ENCODE measurements at regions not wholly inside any gene's neighbourhood (a gene's known extent, or its start where the extent isn't known, plus 50 kb on each side); places are given as distances from the start of the nearest gene placed in this dataset.
"Not testable (repeated sequence)": the region's sequence is repeated elsewhere in the genome, so short reads cannot be mapped to it uniquely, and the experiment has no call there.

- DNase-seq, result no peak
Observed at GRCh38 chr5:166865206-166865605, 1426.2 kb upstream of the WWC1 start.

DNA sequence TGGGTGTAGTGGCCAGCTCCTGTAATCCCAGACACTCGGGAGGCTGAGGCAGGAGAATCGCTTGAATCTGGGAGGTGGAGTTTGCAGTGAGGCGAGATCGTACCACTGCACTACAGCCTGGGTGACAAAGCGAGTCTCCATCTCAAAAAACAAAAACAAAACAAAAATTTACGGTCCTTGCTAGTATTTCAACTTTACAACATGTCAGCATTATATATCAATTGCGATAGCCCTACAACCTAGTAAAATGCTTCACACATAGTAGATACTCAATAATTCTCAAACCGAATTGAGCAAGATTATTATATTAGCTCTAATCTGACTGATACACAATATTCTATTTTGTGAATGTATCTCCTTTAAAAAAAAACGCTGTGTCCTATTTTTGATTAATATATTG lies 1411.0 kb upstream of the WWC1 start:
- no peak for DNase-seq

GRCh38 chr5:166881802-166882201 lies 1409.6 kb upstream of the WWC1 start:
- DNase-seq, result no peak

DNA sequence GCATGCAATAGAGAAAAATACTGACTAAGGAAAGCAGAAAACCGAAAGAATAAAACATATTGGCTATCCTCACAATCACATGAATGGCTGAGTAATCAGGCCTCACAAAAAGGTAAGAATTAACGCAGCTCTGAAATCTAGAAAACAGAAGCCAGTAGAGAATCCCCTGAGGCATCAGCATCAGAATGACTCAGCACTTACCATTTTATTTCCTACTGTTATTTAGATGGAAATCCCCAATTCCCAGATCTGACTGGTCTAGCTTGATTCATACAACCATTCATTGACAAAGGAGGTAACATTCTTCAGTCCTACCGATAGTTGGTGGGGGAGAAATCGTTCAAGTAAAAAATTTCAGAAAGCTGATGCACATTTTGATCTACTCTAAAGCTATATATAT lies 1408.4 kb upstream of the WWC1 start:
- DNase-seq, result no peak

DNA sequence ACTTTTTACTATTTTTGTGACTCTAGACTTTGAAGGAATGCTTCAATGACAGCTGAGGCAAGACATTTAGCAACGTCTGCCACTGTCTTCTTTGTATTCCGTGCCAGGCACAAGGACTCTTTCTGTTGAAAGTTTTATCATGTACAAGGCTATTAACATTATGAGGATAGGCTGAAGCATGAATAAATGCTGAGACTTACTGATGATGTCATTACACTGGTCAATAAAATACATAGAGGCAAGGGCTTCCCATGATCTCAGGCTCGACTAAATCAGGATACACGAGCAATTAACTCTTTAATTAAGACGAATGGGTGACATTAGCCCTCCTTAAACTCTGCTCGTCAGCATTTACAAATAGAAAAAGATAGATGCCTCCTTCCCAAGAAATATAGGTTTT lies 1393.3 kb upstream of the WWC1 start:
- DNase-seq, result no peak

DNA sequence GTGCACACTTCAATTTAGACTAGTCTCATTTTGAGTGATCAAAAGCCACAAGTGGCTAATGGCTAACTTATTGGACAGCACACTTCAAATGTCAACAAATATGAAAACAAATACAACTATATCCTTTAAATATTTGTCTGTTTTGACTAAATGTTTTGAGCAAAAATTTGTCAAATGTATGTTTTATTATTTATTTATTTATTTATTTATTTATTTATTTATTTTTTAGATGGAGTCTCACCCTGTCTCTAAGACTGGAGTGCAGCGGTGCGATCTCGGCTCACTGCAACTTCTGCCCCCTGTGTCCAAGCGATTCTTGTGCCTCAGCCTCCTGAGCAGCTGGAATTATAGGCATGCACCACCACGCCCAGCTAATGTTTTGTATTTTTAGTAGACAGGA lies 1392.1 kb upstream of the WWC1 start:
- DNase-seq, result no peak

DNA sequence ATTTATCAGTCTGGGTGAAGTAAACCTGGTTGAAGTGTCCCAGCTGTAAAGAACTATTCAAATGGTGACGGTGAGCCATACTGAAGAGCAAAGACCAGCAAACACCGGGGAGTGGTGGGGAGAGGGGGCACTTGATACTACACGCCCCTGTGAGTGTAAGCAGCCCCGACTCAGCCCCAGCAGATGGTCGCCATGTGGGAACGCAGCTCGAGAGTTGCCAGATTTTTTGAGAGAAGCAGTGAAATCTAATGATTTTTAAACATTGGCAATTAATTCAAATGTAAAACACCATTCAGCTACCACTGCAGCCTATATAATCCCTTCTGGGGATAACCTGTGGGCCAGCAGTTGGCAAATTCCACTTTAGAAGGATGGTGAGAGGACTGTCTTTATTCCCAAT lies 1386.9 kb upstream of the WWC1 start:
- no peak for DNase-seq

- no peak for DNase-seq
Observed at GRCh38 chr5:166906991-166907713, 1384.3 kb upstream of the WWC1 start.

GRCh38 chr5:166909040-166909439 lies 1382.4 kb upstream of the WWC1 start:
- DNase-seq, result no peak

GRCh38 chr5:166909926-166910325 lies 1381.5 kb upstream of the WWC1 start:
- no peak for DNase-seq

- DNase-seq, result no peak
Observed at GRCh38 chr5:166910995-166911394, 1380.5 kb upstream of the WWC1 start.

GRCh38 chr5:166916021-166916420 lies 1375.4 kb upstream of the WWC1 start:
- no peak for DNase-seq

DNA sequence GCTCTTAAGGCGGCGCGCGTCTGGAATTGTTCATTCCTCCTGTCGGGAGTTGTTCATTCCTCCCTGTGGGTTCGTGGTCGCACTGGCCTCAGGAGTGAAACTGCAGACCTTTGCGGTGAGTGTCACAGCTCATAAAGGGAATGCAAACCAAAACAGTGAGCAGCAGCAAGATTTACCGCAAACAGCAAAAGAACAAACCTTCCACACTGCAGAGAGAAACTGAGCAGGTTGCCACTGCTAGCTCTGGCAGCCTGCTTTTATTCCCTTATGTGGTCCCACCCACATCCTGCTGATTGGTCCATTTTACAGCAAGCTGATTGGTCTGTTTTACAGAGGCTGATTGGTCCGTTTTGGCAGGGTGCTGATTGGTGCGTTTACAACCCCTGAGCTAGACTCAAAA lies 1365.3 kb upstream of the WWC1 start:
- no peak for DNase-seq

DNA sequence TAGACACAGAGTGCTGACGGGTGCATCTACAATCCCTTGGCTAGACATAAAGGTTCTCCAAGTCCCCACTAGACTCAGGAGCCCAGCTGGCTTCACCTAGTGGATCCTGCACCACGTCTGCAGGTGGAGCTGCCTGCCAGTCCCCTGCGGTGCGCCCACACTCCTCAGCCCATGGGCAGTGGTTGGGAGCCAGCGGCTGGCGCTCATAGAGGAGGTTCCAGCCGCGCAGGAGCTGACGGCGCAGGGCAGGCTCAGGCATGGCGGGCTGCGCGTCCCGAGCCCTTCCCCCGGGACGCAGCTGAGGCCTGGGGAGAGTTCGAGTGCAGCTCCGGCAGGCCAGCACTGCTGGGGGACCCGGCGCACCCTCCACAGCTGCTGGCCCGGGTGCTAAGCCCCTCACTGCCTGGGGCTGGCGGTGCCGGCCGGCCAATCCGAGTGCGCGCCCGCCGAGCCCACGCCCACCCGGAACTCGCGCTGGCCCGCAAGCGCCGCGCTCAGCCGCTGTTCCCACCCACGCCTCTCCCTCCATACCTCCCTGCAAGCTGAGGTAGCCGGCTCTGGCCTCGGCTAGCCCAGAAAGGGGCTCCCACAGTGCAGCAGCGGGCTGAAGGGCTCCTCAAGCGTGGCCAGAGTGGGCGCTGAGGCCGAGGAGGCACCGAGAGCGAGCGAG lies 1364.5 kb upstream of the WWC1 start:
- not testable (repeated sequence) for DNase-seq

DNA sequence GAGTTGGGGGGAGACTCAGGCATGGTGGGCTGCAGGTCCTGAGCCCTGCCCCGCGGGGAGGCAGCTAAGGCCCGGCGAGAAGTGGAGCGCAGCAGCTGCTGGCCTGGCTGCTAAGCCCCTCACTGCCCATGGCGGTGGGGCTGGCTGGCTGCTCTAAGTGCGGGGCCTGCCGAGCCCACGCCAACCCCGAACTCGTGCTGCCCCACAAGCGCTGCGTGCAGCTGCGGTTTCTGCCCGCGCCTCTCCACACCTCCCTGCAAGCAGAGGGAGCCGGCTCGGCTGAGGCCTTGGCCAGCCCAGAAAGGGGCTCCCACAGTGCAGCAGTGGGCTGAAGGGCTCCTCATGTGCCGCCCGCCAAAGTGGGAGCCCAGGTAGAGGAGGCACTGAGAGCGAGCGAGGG lies 1355.1 kb upstream of the WWC1 start:
- no peak for DNase-seq

DNA sequence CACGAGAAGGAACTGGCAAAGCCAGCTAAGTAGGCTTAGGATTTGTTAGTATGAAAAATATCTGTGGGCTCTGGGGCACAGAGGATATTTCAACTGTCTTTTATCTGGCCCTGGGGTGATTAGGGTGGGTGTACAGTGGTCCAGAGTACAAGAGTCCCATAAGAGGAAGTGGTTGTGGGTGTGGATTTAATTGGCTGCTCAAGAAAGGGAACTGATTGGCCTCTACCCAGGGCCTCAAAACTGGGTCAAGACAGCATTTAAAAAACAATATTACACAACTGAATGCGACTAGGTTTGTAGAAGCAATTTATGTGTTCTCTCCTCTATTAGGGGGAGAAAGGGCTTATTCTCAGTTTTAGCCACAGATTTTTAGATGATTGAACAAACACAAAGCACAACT lies 1353.4 kb upstream of the WWC1 start:
- no peak for DNase-seq

DNA sequence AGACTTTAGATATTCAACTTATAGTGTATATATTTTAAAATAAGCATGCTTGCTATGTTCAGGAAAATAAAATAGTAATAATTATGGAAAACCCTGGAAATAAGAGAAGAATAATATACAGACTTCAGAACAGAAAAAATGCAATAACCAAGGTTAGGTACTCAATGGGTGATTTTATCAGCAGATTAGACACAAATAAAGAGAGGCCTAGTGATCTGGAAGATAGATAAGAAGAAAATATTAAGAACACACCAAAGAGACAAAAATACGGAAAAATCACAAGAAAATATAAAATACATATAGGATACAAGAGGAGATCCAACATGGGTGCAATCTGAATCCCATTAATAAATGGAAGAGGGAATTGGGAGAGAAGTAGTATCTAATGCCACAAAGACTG lies 1348.5 kb upstream of the WWC1 start:
- no peak for DNase-seq

- no peak for DNase-seq
Observed at GRCh38 chr5:166947045-166947444, 1344.4 kb upstream of the WWC1 start.

GRCh38 chr5:166948679-166949078 lies 1342.8 kb upstream of the WWC1 start:
- DNase-seq, result no peak

DNA sequence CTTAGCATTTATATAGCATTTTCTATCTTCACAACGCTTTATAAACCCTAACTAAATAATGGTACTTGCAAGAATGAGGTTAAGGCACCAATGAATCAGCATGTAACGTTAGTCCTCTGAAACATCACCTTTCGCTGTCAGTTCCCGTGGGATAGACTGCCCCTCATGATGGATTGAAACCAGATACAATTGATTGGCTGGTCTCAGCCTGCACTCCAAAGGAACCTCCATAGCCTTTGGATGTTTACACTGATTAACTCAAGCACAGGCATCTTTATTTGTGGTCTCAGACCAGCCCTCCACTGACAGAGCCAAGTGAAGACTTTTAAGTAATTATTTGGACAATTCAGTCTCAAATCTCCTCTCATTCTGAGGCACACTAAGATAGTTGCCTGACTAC lies 1339.4 kb upstream of the WWC1 start:
- DNase-seq, result no peak

DNA sequence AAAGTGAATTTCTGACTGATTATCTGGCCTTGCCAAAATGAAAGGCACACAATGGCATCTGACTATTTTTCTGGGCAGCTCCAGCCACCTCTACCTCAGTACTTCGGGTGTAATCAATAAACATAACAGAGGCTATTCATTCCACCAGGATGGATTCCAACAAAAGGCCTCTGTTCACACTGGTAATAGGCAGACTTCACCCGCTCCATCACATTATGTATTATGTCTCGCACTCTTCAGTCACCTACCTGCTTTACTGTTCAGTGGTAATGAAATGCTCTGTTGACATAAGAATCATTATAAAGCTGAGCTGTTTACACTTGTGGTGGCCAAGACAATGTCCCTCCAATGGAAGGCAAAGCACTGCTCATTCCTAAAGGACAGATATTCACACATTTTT lies 1333.7 kb upstream of the WWC1 start:
- no peak for DNase-seq

GRCh38 chr5:166959766-166960165 lies 1331.7 kb upstream of the WWC1 start:
- no peak for DNase-seq

- DNase-seq, result no peak
Observed at GRCh38 chr5:166961028-166961427, 1330.4 kb upstream of the WWC1 start.

DNA sequence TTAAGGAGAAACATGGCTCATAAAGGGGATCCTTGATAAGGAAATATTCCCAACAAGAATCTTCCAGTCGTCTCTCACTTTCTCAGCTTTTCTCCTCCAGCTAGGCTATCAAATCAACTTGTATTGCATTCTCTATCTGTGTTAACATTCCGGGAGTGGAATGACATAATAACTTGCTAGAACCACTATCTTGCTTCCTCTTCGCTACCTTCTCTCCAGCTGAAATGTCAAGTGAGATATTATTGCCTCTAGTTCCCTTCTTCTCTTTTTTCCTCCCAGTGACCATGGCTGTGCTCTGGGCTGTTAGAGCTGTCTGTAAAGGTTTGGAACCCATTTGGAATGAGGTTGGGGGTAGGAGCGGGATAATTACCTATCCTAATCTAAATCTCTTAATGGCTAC lies 1329.5 kb upstream of the WWC1 start:
- DNase-seq, result no peak

GRCh38 chr5:166962461-166962860 lies 1329.0 kb upstream of the WWC1 start:
- no peak for DNase-seq

Data from CD4-positive, alpha-beta T cell treated with Interleukin-6 for 4 hours (primary cell).